ENCODE measurements at regions not wholly inside any gene's neighbourhood (a gene's known extent, or its start where the extent isn't known, plus 50 kb on each side); places are given as distances from the start of the nearest gene placed in this dataset.

- no peak for DNase-seq
Measured at GRCh38 chrX:87727620-87728019, 210.0 kb downstream of the KLHL4 start.

- DNase-seq = no peak
Measured at GRCh38 chrX:87728024-87728423, 210.4 kb downstream of the KLHL4 start.

- DNase-seq = no peak
Measured at GRCh38 chrX:87728459-87728858, 210.9 kb downstream of the KLHL4 start.

- no peak for DNase-seq
Measured at GRCh38 chrX:87732133-87732532, 214.5 kb downstream of the KLHL4 start.

- no peak for DNase-seq
Measured at GRCh38 chrX:87736576-87736975, 219.0 kb downstream of the KLHL4 start.

GRCh38 chrX:87744391-87744790 lies 226.8 kb downstream of the KLHL4 start:
- DNase-seq = no peak

- DNase-seq = no peak
Measured at GRCh38 chrX:87755493-87755892, 237.9 kb downstream of the KLHL4 start.

GRCh38 chrX:87788976-87789375 lies 271.4 kb downstream of the KLHL4 start:
- DNase-seq = no peak

- DNase-seq = no peak
Measured at GRCh38 chrX:87798039-87798438, 280.4 kb downstream of the KLHL4 start.

- no peak for DNase-seq
Measured at GRCh38 chrX:87805829-87806490, 288.4 kb downstream of the KLHL4 start.

GRCh38 chrX:87808576-87809243 lies 291.1 kb downstream of the KLHL4 start:
- no peak for DNase-seq

GRCh38 chrX:87813566-87813965 lies 296.0 kb downstream of the KLHL4 start:
- DNase-seq = no peak

- DNase-seq = no peak
Measured at GRCh38 chrX:87846956-87847355, 329.4 kb downstream of the KLHL4 start.

GRCh38 chrX:87873347-87873941 lies 355.8 kb downstream of the KLHL4 start:
- DNase-seq = no peak

GRCh38 chrX:87874043-87874442 lies 356.4 kb downstream of the KLHL4 start:
- DNase-seq = no peak

- DNase-seq = no peak
Measured at GRCh38 chrX:87878926-87879325, 361.3 kb downstream of the KLHL4 start.

- DNase-seq = no peak
Measured at GRCh38 chrX:87890437-87890836, 372.8 kb downstream of the KLHL4 start.

- DNase-seq = no peak
Measured at GRCh38 chrX:87895421-87895820, 377.8 kb downstream of the KLHL4 start.

GRCh38 chrX:87896057-87896456 lies 378.5 kb downstream of the KLHL4 start:
- no peak for DNase-seq

- peak; percentile 22 for DNase-seq
Measured at GRCh38 chrX:87900320-87900908, 382.8 kb downstream of the KLHL4 start.

- DNase-seq = no peak
Measured at GRCh38 chrX:87901060-87901459, 383.5 kb downstream of the KLHL4 start.

GRCh38 chrX:87914726-87915125 lies 397.1 kb downstream of the KLHL4 start:
- DNase-seq = no peak

- no peak for DNase-seq
Measured at GRCh38 chrX:87924619-87925018, 407.0 kb downstream of the KLHL4 start.

- DNase-seq = no peak
Measured at GRCh38 chrX:87941841-87942240, 424.2 kb downstream of the KLHL4 start.

Measured in CD4-positive, alpha-beta T cell treated with Interleukin-15 for 1 hour (primary cell).